GM12891 (cell line): ENCODE measurements at regions not wholly inside any gene's neighbourhood (a gene's known extent, or its start where the extent isn't known, plus 50 kb on each side); places are given as distances from the start of the nearest gene placed in this dataset.
"Not testable (repeated sequence)": the region's sequence is repeated elsewhere in the genome, so short reads cannot be mapped to it uniquely, and the experiment has no call there.

Source experiments
- DNase-seq: peaks from one replicate; pipeline ENCODE4 v3.0.0; 2011; ENCODE audit warnings: low spot score; ENCODE audit not compliant: insufficient read length
- FAIRE-seq: peaks from 2 replicates; lab custom pipeline; 2011; peaks lifted over from hg19 to GRCh38; lab: Jason Lieb, UNC
- PAX5 ChIP-seq: IDR thresholded peaks from 2 replicates; pipeline ENCODE4 v1.6.1; 2011; ENCODE audit warnings: low read length, moderate library complexity, mild to moderate bottlenecking; ENCODE audit not compliant: insufficient read depth, severe bottlenecking
- POLR2A ChIP-seq: IDR thresholded peaks from 2 replicates; pipeline ENCODE4 v1.6.1; 2011; ENCODE audit warnings: low read depth, low read length, control low read depth
- POLR2AphosphoS5 ChIP-seq: IDR thresholded peaks from 2 replicates; pipeline ENCODE4 v1.6.1; 2011; ENCODE audit warnings: low read depth, low read length, control low read depth
- POU2F2 ChIP-seq: IDR thresholded peaks from 2 replicates; pipeline ENCODE4 v1.6.1; 2011; ENCODE audit warnings: low read depth, mild to moderate bottlenecking, control low read depth, low read length, moderate library complexity
- SPI1 ChIP-seq: IDR thresholded peaks from 2 replicates; pipeline ENCODE4 v1.6.1; 2011; ENCODE audit warnings: low read depth, low read length, control low read depth
- TAF1 ChIP-seq: IDR thresholded peaks from 2 replicates; pipeline ENCODE4 v1.6.1; 2011; ENCODE audit warnings: low read depth, low read length, control low read depth

GRCh38 chr15:20294651-20295237, 246.9 kb downstream of the GOLGA6L6 start:
- FAIRE-seq, result no peak
- TF ChIP-seq TAF1, result no peak
- TF ChIP-seq POLR2A, result no peak
- TF ChIP-seq POU2F2, result no peak
- no peak for TF ChIP-seq SPI1
- no peak for TF ChIP-seq PAX5
- TF ChIP-seq POLR2AphosphoS5, result no peak
- DNase-seq, result no peak

GRCh38 chr15:20292422-20293005, 249.1 kb downstream of the GOLGA6L6 start:
- DNase-seq, result not testable (repeated sequence)

GRCh38 chr15:20291616-20292015, 250.0 kb downstream of the GOLGA6L6 start:
- not testable (repeated sequence) for FAIRE-seq

More at GRCh38 chr15:20292422-20293005, 249.1 kb downstream of the GOLGA6L6 start:
- not testable (repeated sequence) for FAIRE-seq

GRCh38 chr15:20290606-20291005, 251.0 kb downstream of the GOLGA6L6 start:
- DNase-seq, FAIRE-seq: not testable (repeated sequence)

More at GRCh38 chr15:20291616-20292015, 250.0 kb downstream of the GOLGA6L6 start:
- not testable (repeated sequence) for DNase-seq

GRCh38 chr15:20289538-20290103, 252.0 kb downstream of the GOLGA6L6 start:
- DNase-seq, FAIRE-seq: not testable (repeated sequence)

- FAIRE-seq, DNase-seq: not testable (repeated sequence)
These were observed 252.6 kb downstream of the GOLGA6L6 start for GRCh38 chr15:20288800-20289537.

- not testable (repeated sequence) for FAIRE-seq, DNase-seq
These were observed 255.0 kb downstream of the GOLGA6L6 start for GRCh38 chr15:20286559-20286958.

GRCh38 chr15:20285696-20286300, 255.8 kb downstream of the GOLGA6L6 start:
- not testable (repeated sequence) for FAIRE-seq

GRCh38 chr15:20284891-20285535, 256.6 kb downstream of the GOLGA6L6 start:
- not testable (repeated sequence) for DNase-seq, FAIRE-seq

More at GRCh38 chr15:20285696-20286300, 255.8 kb downstream of the GOLGA6L6 start:
- DNase-seq, result not testable (repeated sequence)

- DNase-seq, FAIRE-seq: not testable (repeated sequence)
These were observed 257.9 kb downstream of the GOLGA6L6 start for GRCh38 chr15:20283651-20284050.

GRCh38 chr15:20282491-20282943, 259.1 kb downstream of the GOLGA6L6 start:
- not testable (repeated sequence) for DNase-seq, FAIRE-seq

- FAIRE-seq, result not testable (repeated sequence)
These were observed 259.9 kb downstream of the GOLGA6L6 start for GRCh38 chr15:20281567-20282275.

More at GRCh38 chr15:20281567-20282275, 259.9 kb downstream of the GOLGA6L6 start:
- not testable (repeated sequence) for DNase-seq
